WTC11 (cell line): ENCODE measurements at regions not wholly inside any gene's neighbourhood (a gene's known extent, or its start where the extent isn't known, plus 50 kb on each side); places are given as distances from the start of the nearest gene placed in this dataset.

Source experiments
- ATAC-seq: fragments of 200-7000 bp; cut with Tn5 transposase; 2 replicates; pipeline ENCODE4 v1.10.0; 2021; ENCODE audit warnings: mild to moderate bottlenecking, moderate library complexity
- CTCF ChIA-PET: fragments of 300-600 bp; sonication (Branson Sonifier 250); formaldehyde crosslinking; loops from one replicate; lab custom pipeline; 2021; ENCODE audit warnings: antibody characterized with exemption; lab: Charles Lee
- POLR2A ChIA-PET: fragments of 350-600 bp; sonication (Branson Sonifier 250); formaldehyde crosslinking; loops from one replicate; lab custom pipeline; 2021; ENCODE audit warnings: antibody characterized with exemption; lab: Charles Lee
- DNase-seq: peaks from one replicate; pipeline ENCODE4 v3.0.0; 2021; ENCODE audit warnings: low spot score
- H3K27ac Mint-ChIP-seq: 2 replicates; pipeline ENCODE4 v1.8.0; 2021; ENCODE audit warnings: mixed read lengths
- H3K27me3 Mint-ChIP-seq: 2 replicates; pipeline ENCODE4 v1.8.0; 2021; ENCODE audit warnings: low read depth, mild to moderate bottlenecking, moderate library complexity, mixed read lengths
- H3K36me3 Mint-ChIP-seq: 2 replicates; pipeline ENCODE4 v1.8.0; 2021; ENCODE audit warnings: mixed read lengths
- H3K4me1 Mint-ChIP-seq: 2 replicates; pipeline ENCODE4 v1.8.0; 2022; ENCODE audit warnings: mixed read lengths
- H3K4me3 Mint-ChIP-seq: 2 replicates; pipeline ENCODE4 v1.8.0; 2021; ENCODE audit warnings: mild to moderate bottlenecking, moderate library complexity, mixed read lengths
- H3K9me3 Mint-ChIP-seq: 2 replicates; pipeline ENCODE4 v1.8.0; 2021; ENCODE audit warnings: mixed read lengths
- CBFB ChIP-seq: sonication (generic); formaldehyde crosslinking; IDR thresholded peaks from 2 replicates; pipeline ENCODE4 v1.8.1; 2022; ENCODE audit warnings: mild to moderate bottlenecking, low read depth, missing genetic modification reagents
- CTCF ChIP-seq: fragments of 200-600 bp; IDR thresholded peaks from 2 replicates; pipeline ENCODE4 v1.8.0; 2022; ENCODE audit warnings: antibody characterized with exemption
- ETV6 ChIP-seq: sonication (generic); formaldehyde crosslinking; IDR thresholded peaks from 2 replicates; pipeline ENCODE4 v1.8.1; 2022; ENCODE audit warnings: mild to moderate bottlenecking, missing genetic modification reagents
- FOXP4 ChIP-seq: sonication (generic); formaldehyde crosslinking; IDR thresholded peaks from 2 replicates; pipeline ENCODE4 v1.8.0; 2022; ENCODE audit warnings: mild to moderate bottlenecking, missing genetic modification reagents
- GTF2I ChIP-seq: fragments of 250-450 bp; sonication (Bioruptor Pico); conservative IDR thresholded peaks from 2 replicates; pipeline ENCODE4 v1.4.0; 2021; ENCODE audit warnings: mild to moderate bottlenecking
- IRF1 ChIP-seq: sonication (generic); formaldehyde crosslinking; IDR thresholded peaks from 2 replicates; pipeline ENCODE4 v1.8.0; 2023; ENCODE audit warnings: missing genetic modification reagents
- MYBL2 ChIP-seq: sonication (generic); formaldehyde crosslinking; IDR thresholded peaks from 2 replicates; pipeline ENCODE4 v1.8.1; 2023; ENCODE audit warnings: mild to moderate bottlenecking, moderate library complexity, missing genetic modification reagents
- NFYB ChIP-seq: sonication (generic); formaldehyde crosslinking; conservative IDR thresholded peaks from 2 replicates; pipeline ENCODE4 v1.8.0; 2022; ENCODE audit warnings: low read depth, missing genetic modification reagents
- NR2C2 ChIP-seq: sonication (generic); formaldehyde crosslinking; IDR thresholded peaks from 2 replicates; pipeline ENCODE4 v1.8.0; 2022; ENCODE audit warnings: mild to moderate bottlenecking, missing genetic modification reagents
- NR3C1 ChIP-seq: sonication (generic); formaldehyde crosslinking; conservative IDR thresholded peaks from 2 replicates; pipeline ENCODE4 v1.8.1; 2023; ENCODE audit warnings: low read depth, mild to moderate bottlenecking, missing genetic modification reagents
- PRDM15 ChIP-seq: sonication (generic); formaldehyde crosslinking; IDR thresholded peaks from 2 replicates; pipeline ENCODE4 v1.8.0; 2022; ENCODE audit warnings: missing genetic modification reagents
- SMAD3 ChIP-seq: sonication (generic); formaldehyde crosslinking; IDR thresholded peaks from 2 replicates; pipeline ENCODE4 v1.8.0; 2022; ENCODE audit warnings: missing genetic modification reagents, mild to moderate bottlenecking, borderline replicate concordance
- SMAD4 ChIP-seq: sonication (generic); formaldehyde crosslinking; IDR thresholded peaks from 2 replicates; pipeline ENCODE4 v1.8.0; 2022; ENCODE audit warnings: mild to moderate bottlenecking, missing genetic modification reagents
- TCF7 ChIP-seq: sonication (generic); formaldehyde crosslinking; IDR thresholded peaks from 2 replicates; pipeline ENCODE4 v1.8.0; 2022; ENCODE audit warnings: mild to moderate bottlenecking, low read depth, missing genetic modification reagents, moderate library complexity
- TEAD1 ChIP-seq: sonication (generic); formaldehyde crosslinking; IDR thresholded peaks from 2 replicates; pipeline ENCODE4 v1.8.0; 2022; ENCODE audit warnings: mild to moderate bottlenecking, missing genetic modification reagents
- ZBTB43 ChIP-seq: sonication (generic); formaldehyde crosslinking; IDR thresholded peaks from 2 replicates; pipeline ENCODE4 v1.8.1; 2023; ENCODE audit warnings: mild to moderate bottlenecking, missing genetic modification reagents
- ZNF219 ChIP-seq: sonication (generic); formaldehyde crosslinking; IDR thresholded peaks from 2 replicates; pipeline ENCODE4 v1.8.0; 2023; ENCODE audit warnings: missing genetic modification reagents, mild to moderate bottlenecking, borderline replicate concordance
- ZNF396 ChIP-seq: fragments of 250-450 bp; sonication (Bioruptor Pico); IDR thresholded peaks from 2 replicates; pipeline ENCODE4 v1.8.0; 2021; ENCODE audit warnings: mild to moderate bottlenecking, moderate library complexity, borderline replicate concordance
- ZSCAN18 ChIP-seq: fragments of 250-450 bp; sonication (Bioruptor Pico); IDR thresholded peaks from 2 replicates; pipeline ENCODE4 v2.1.2; 2022; ENCODE audit warnings: mild to moderate bottlenecking, moderate library complexity

GRCh38 chr7:114107522-114107921 lies 188.7 kb upstream of the PPP1R3A start:
- Mint-ChIP-seq H3K27me3 (no peaks in the 10 kb centered on the region), H3K27ac (no peak overlapping the region), H3K9me3 (no peaks in the 10 kb centered on the region), H3K4me1 (peaks cover 11% of the 10 kb centered on the region), H3K4me3 (no peak overlapping the region), H3K36me3 (no peaks in the 10 kb centered on the region)
- DNase-seq (no peak), ATAC-seq (no peak)
- TF ChIP-seq GTF2I (CRISPR knock-in tag), result no peak
- no peak for TF ChIP-seq NR2C2 (CRISPR knock-in tag)
- TF ChIP-seq IRF1 (CRISPR knock-in tag), result no peak
- TF ChIP-seq CTCF, result no peak
- TF ChIP-seq FOXP4, result no peak
- no peak for TF ChIP-seq TEAD1 (CRISPR knock-in tag)
- TF ChIP-seq NR3C1 (CRISPR knock-in tag), result no peak
- no peak for TF ChIP-seq SMAD4
- TF ChIP-seq ZSCAN18 (CRISPR knock-in tag), result no peak
- TF ChIP-seq ZNF396 (CRISPR knock-in tag), result no peak
- TF ChIP-seq ZNF219 (CRISPR knock-in tag), result no peak
- TF ChIP-seq ETV6 (CRISPR knock-in tag), result no peak
- no peak for TF ChIP-seq CBFB (CRISPR knock-in tag)
- POLR2A ChIA-PET, result no interaction called here
- CTCF ChIA-PET, result no interaction called here

GRCh38 chr7:114104035-114104434 lies 185.2 kb upstream of the PPP1R3A start:
- TF ChIP-seq ZNF219 (CRISPR knock-in tag) (no peak), SMAD3 (CRISPR knock-in tag) (no peak), MYBL2 (CRISPR knock-in tag) (no peak)
- TF ChIP-seq, all 79 proteins: peak for 0
- peaks cover 10% of the 10 kb centered on the region for H3K4me1 Mint-ChIP-seq
- H3K4me3 Mint-ChIP-seq, result no peak overlapping the region

GRCh38 chr7:114102996-114103395 lies 184.2 kb upstream of the PPP1R3A start:
- ATAC-seq, result no peak
- no peak for DNase-seq
- TF ChIP-seq CBFB (CRISPR knock-in tag), result no peak
- TF ChIP-seq CTCF, result no peak
- TF ChIP-seq PRDM15 (CRISPR knock-in tag), result no peak
- no peak for TF ChIP-seq NFYB (CRISPR knock-in tag)
- TF ChIP-seq TCF7 (CRISPR knock-in tag), result no peak
- no peak for TF ChIP-seq ZBTB43 (CRISPR knock-in tag)

More at GRCh38 chr7:114104035-114104434, 185.2 kb upstream of the PPP1R3A start:
- ATAC-seq (no peak), DNase-seq (no peak)
- POLR2A ChIA-PET, result no interaction called here
- Mint-ChIP-seq H3K27ac (no peak overlapping the region), H3K9me3 (no peaks in the 10 kb centered on the region), H3K36me3 (no peaks in the 10 kb centered on the region), H3K27me3 (no peaks in the 10 kb centered on the region)
- CTCF ChIA-PET, result no interaction called here

More at GRCh38 chr7:114102996-114103395, 184.2 kb upstream of the PPP1R3A start:
- POLR2A ChIA-PET, result no interaction called here
- no peaks in the 10 kb centered on the region for H3K9me3 Mint-ChIP-seq
- no peaks in the 10 kb centered on the region for H3K27me3 Mint-ChIP-seq
- H3K4me3 Mint-ChIP-seq, result no peak overlapping the region
- peaks cover 10% of the 10 kb centered on the region for H3K4me1 Mint-ChIP-seq
- no peak overlapping the region for H3K27ac Mint-ChIP-seq
- CTCF ChIA-PET, result no interaction called here
- H3K36me3 Mint-ChIP-seq, result no peaks in the 10 kb centered on the region
